Breast epithelium (tissue), 4 donors: ENCODE measurements at regions not wholly inside any gene's neighbourhood (a gene's known extent, or its start where the extent isn't known, plus 50 kb on each side); places are given as distances from the start of the nearest gene placed in this dataset.

Experiments
- DNase-seq, 2 donors: peaks; one replicate each; pipeline ENCODE4 v3.0.0-alpha.2; 2019; ENCODE audit warnings: low spot score in 2 of 2
- H3K27ac ChIP-seq, 2 donors: fragments of 200-600 bp; sonication (generic) in 1 of 2; one replicate each; pipeline ENCODE4 v1.5.1; 2016 to 2019; ENCODE audit warnings: mild to moderate bottlenecking in 1 of 2
- H3K27me3 ChIP-seq, 2 donors: fragments of 200-600 bp; sonication (generic) in 1 of 2; one replicate each; pipeline versions ENCODE4 v1.5.1 to v1.6.0; 2017 to 2019; ENCODE audit warnings: control low read depth in 1 of 2, mild to moderate bottlenecking in 1 of 2
- H3K36me3 ChIP-seq: fragments of 200-600 bp; one replicate; pipeline ENCODE4 v1.5.1; 2019
- H3K4me1 ChIP-seq, 2 donors: fragments of 200-600 bp; sonication (generic); one replicate each; pipeline ENCODE4 v1.5.1; 2016 to 2019; ENCODE audit warnings: control low read depth in 1 of 2
- H3K4me3 ChIP-seq, 3 donors: fragments of 200-600 bp; sonication (generic); 1 replicate in 2 of 3; 2 replicates in 1 of 3; pipeline ENCODE4 v1.5.1; 2016 to 2019; ENCODE audit warnings: mild to moderate bottlenecking in 3 of 3, moderate library complexity in 2 of 3
- H3K9me3 ChIP-seq, 2 donors: fragments of 200-600 bp; sonication (generic) in 1 of 2; one replicate each; pipeline ENCODE4 v1.5.1; 2016 to 2019; ENCODE audit warnings: control low read depth in 1 of 2
- CTCF ChIP-seq, 3 donors: fragments of 450-650 bp; IDR thresholded peaks; one replicate each; pipeline ENCODE4 v1.5.1; 2016 to 2017; ENCODE audit warnings: antibody characterized with exemption in 3 of 3, mild to moderate bottlenecking in 3 of 3, moderate library complexity in 3 of 3
- POLR2A ChIP-seq: fragments of 450-650 bp; IDR thresholded peaks from one replicate; pipeline ENCODE4 v1.6.1; 2016; ENCODE audit warnings: antibody characterized with exemption, mild to moderate bottlenecking, moderate library complexity
- POLR2AphosphoS5 ChIP-seq, 3 donors: sonication (generic); formaldehyde crosslinking; IDR thresholded peaks; one replicate each; pipeline ENCODE4 v1.6.1; 2017; ENCODE audit warnings: antibody characterized with exemption in 3 of 3
- intact Hi-C: fragments of 100-400 bp; cut with DNase I; formaldehyde crosslinking; loops from one replicate; pipeline ENCODE4 v1.15.1; 2023; ENCODE audit warnings: low total_unique reads

GRCh38 chr2:789529-789928 is 112.3 kb upstream of the TMEM18 start:
- DNase-seq, result no peak
- no peak for TF ChIP-seq CTCF (IDR thresholded peaks at IDR 0.05)
- no peak for TF ChIP-seq POLR2AphosphoS5 (IDR thresholded peaks at IDR 0.05)
- no peak for TF ChIP-seq POLR2A

GRCh38 chr2:788227-789032 is 111.2 kb upstream of the TMEM18 start:
- no peaks in the 10 kb centered on the region for H3K4me1 ChIP-seq
- H3K36me3 ChIP-seq, result no peaks in the 10 kb centered on the region
- no peak overlapping the region for H3K4me3 ChIP-seq
- DNase-seq, result no peak
- intact Hi-C loops, result no loop called here
- H3K27ac ChIP-seq, result no peak overlapping the region
- no peak for TF ChIP-seq POLR2AphosphoS5 (IDR thresholded peaks at IDR 0.05)
- no peak for TF ChIP-seq POLR2A
- no peak for TF ChIP-seq CTCF (IDR thresholded peaks at IDR 0.05)
- peaks cover 0 to 5% of the 10 kb centered on the region in 2 donors for H3K9me3 ChIP-seq
- H3K27me3 ChIP-seq, result no peaks in the 10 kb centered on the region

More at GRCh38 chr2:789529-789928, 112.3 kb upstream of the TMEM18 start:
- Histone ChIP-seq H3K4me1 (no peaks in the 10 kb centered on the region), H3K27me3 (no peaks in the 10 kb centered on the region), H3K9me3 (peaks cover 0 to 5% of the 10 kb centered on the region in 2 donors), H3K27ac (no peak overlapping the region), H3K4me3 (no peak overlapping the region), H3K36me3 (no peaks in the 10 kb centered on the region)
- intact Hi-C loops, result no loop called here

GRCh38 chr2:784753-785152 is 107.5 kb upstream of the TMEM18 start:
- Histone ChIP-seq H3K27me3 (no peaks in the 10 kb centered on the region), H3K27ac (no peak overlapping the region), H3K4me3 (no peak overlapping the region), H3K9me3 (no peaks in the 10 kb centered on the region), H3K4me1 (no peaks in the 10 kb centered on the region), H3K36me3 (no peaks in the 10 kb centered on the region)
- intact Hi-C loops, result no loop called here
- DNase-seq, result no peak
- TF ChIP-seq CTCF (IDR thresholded peaks at IDR 0.05) (no peak), POLR2A (no peak), POLR2AphosphoS5 (IDR thresholded peaks at IDR 0.05) (no peak)

GRCh38 chr2:780581-780980 is 103.4 kb upstream of the TMEM18 start:
- no peaks in the 10 kb centered on the region for H3K27me3 ChIP-seq
- no peak overlapping the region for H3K27ac ChIP-seq
- intact Hi-C loops, result no loop called here
- H3K9me3 ChIP-seq, result no peaks in the 10 kb centered on the region
- TF ChIP-seq POLR2AphosphoS5 (IDR thresholded peaks at IDR 0.05), result no peak
- no peak for TF ChIP-seq CTCF (IDR thresholded peaks at IDR 0.05)
- no peak for TF ChIP-seq POLR2A
- no peak for DNase-seq
- no peaks in the 10 kb centered on the region for H3K36me3 ChIP-seq
- no peak overlapping the region for H3K4me3 ChIP-seq
- no peaks in the 10 kb centered on the region for H3K4me1 ChIP-seq

GRCh38 chr2:780002-780401 is 102.8 kb upstream of the TMEM18 start:
- Histone ChIP-seq H3K4me1 (no peaks in the 10 kb centered on the region), H3K9me3 (no peaks in the 10 kb centered on the region), H3K27ac (no peak overlapping the region), H3K36me3 (no peaks in the 10 kb centered on the region), H3K27me3 (no peaks in the 10 kb centered on the region), H3K4me3 (no peak overlapping the region)
- DNase-seq, result no peak
- intact Hi-C loops, result no loop called here
- TF ChIP-seq CTCF (IDR thresholded peaks at IDR 0.05) (no peak), POLR2A (no peak), POLR2AphosphoS5 (IDR thresholded peaks at IDR 0.05) (no peak)
